ENCODE measurements at regions not wholly inside any gene's neighbourhood (a gene's known extent, or its start where the extent isn't known, plus 50 kb on each side); places are given as distances from the start of the nearest gene placed in this dataset.

DNA sequence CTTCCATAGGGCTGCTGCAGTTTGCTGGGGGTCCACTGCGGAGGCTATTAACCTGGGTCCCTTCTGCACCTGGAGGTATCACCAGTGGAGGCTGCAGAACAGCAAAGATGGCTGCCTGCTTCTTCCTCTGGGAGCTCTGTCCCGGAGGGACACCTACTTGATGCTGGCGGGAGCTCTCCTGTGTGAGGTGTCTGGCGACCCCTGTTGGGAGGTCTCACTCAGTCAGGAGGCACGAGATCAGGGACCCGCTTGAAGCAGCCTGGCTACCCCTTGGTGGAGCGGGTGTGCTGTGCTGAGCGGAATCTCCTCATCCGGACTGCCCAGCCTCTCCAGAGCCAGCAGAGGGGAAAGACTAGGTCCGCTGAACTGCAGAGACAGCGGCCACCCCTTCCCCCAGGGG is 56.0 kb upstream of the CTXND1 start:
- Histone ChIP-seq H3K4me2 (ENCODE audit: low read depth, low read length) (peak overlapping the region; percentile 55), H3K79me2 (ENCODE audit: insufficient read depth, low read length) (no peaks in the 10 kb centered on the region), H3K9ac (ENCODE audit: insufficient read depth, low read depth, low read length) (no peak overlapping the region), H4K20me1 (ENCODE audit: insufficient read depth, low read length) (no peaks in the 10 kb centered on the region), H3K4me3 (replicated peaks in 1 of 3; ENCODE audit: insufficient read depth in 1 of 3, low read depth in 2 of 3, low read length in 3 of 3) (peak overlapping the region in 1 of 3 experiments; percentile 25; a peak in 1 of 6 replicates), H3K4me1 (ENCODE audit: insufficient read depth, low read length) (peaks cover 12% of the 10 kb centered on the region; the same call in 1 of the 2 replicates), H3K27me3 (ENCODE audit: control insufficient read depth in 1 of 2, insufficient read depth in 2 of 2, low read length in 2 of 2) (peaks cover 0 to 2% of the 10 kb centered on the region in 2 experiments; a peak in 2 of 5 replicates), H3K9me3 (ENCODE audit: low read length) (no peaks in the 10 kb centered on the region), H3K36me3 (replicated peaks in 1 of 2; ENCODE audit: control insufficient read depth in 1 of 2, insufficient read depth in 2 of 2, low read length in 2 of 2) (no peaks in the 10 kb centered on the region), H3K27ac (ENCODE audit: extremely low read length, insufficient read depth, low read length) (no peak overlapping the region), H2AFZ (ENCODE audit: low read length) (no peak overlapping the region)
- peak; percentile 98 for ATAC-seq
- 0% methylated on average over 3 of the region's 11 CpGs for WGBS (ENCODE audit: low lambda C conversion rate)
- DNase-seq (ENCODE audit: low spot score): peak; percentile 46
- POLR2A ChIA-PET: no interaction called here
- CTCF ChIA-PET (ENCODE audit: low intra/inter-chr PET ratio, low total read pairs): interaction anchor here (0.9 kb wide), 1 partner anchor 66 kb away, joined by 4 read pairs; no protein-coding TSS in a partner anchor
- in situ Hi-C loops (cut with HindIII; ENCODE audit: extremely low pct_ligation_motif_present, low pct_unique_long_range_greater_than_20kb): loop anchor here (5.0 to 25.0 kb wide), 2 partner anchors 61 to 296 kb away; no protein-coding TSS in a partner anchor
- no TSS peak for BruUV-seq (replicated peaks)
- intact Hi-C loops (cut with micrococcal nuclease; ENCODE audit: unreplicated experiment): loop anchor here (5.0 kb wide), 1 partner anchor 136 kb away; no protein-coding TSS in a partner anchor
- no peak for FAIRE-seq
- TF ChIP-seq ZNF121 (CRISPR knock-in tag; IDR thresholded peaks at IDR 0.05) (0 out of 2 replicates have a peak, but pooled peaks have one; percentile 23), STAG1 (CRISPR knock-in tag; IDR thresholded peaks at IDR 0.05) (peak; percentile 77), ZFP91 (CRISPR knock-in tag; IDR thresholded peaks at IDR 0.05; ENCODE audit: borderline replicate concordance) (peak; percentile 31; the same call in 1 of the 2 replicates), PAX8 (CRISPR knock-in tag; IDR thresholded peaks at IDR 0.05; ENCODE audit: borderline replicate concordance) (no peak), XRCC5 (optimal IDR thresholded peaks at IDR 0.05; ENCODE audit: low read length) (peak; percentile 32), ZNF264 (CRISPR knock-in tag; IDR thresholded peaks at IDR 0.05) (no peak), AKAP8 (CRISPR knock-in tag; IDR thresholded peaks at IDR 0.05) (no peak), TBX3 (IDR thresholded peaks at IDR 0.05; ENCODE audit: borderline replicate concordance) (no peak), MBD4 (IDR thresholded peaks at IDR 0.05; ENCODE audit: borderline replicate concordance, low read length) (no peak), RAD21 (CRISPR knock-in tag; IDR thresholded peaks at IDR 0.05) (peak; percentile 47; the same call in 1 of the 2 replicates), TGIF2 (CRISPR knock-in tag; IDR thresholded peaks at IDR 0.05) (no peak), ZSCAN5A (CRISPR knock-in tag; IDR thresholded peaks at IDR 0.05; ENCODE audit: borderline replicate concordance) (no peak), SAP130 (CRISPR knock-in tag; IDR thresholded peaks at IDR 0.05; ENCODE audit: low read depth) (no peak), ZEB1 (IDR thresholded peaks at IDR 0.05; ENCODE audit: insufficient replicate concordance, low read depth) (no peak), ZNF737 (CRISPR knock-in tag; IDR thresholded peaks at IDR 0.05; ENCODE audit: borderline replicate concordance) (no peak), CENPT (CRISPR knock-in tag; IDR thresholded peaks at IDR 0.05; ENCODE audit: low read depth) (no peak), CEBPB (IDR thresholded peaks at IDR 0.05; ENCODE audit: borderline replicate concordance, low read depth, low read length) (no peak), BHLHE40 (IDR thresholded peaks at IDR 0.05; ENCODE audit: low read length) (0 out of 2 replicates have a peak, but pooled peaks have one; percentile 22)
- TF ChIP-seq, protein P1, sequence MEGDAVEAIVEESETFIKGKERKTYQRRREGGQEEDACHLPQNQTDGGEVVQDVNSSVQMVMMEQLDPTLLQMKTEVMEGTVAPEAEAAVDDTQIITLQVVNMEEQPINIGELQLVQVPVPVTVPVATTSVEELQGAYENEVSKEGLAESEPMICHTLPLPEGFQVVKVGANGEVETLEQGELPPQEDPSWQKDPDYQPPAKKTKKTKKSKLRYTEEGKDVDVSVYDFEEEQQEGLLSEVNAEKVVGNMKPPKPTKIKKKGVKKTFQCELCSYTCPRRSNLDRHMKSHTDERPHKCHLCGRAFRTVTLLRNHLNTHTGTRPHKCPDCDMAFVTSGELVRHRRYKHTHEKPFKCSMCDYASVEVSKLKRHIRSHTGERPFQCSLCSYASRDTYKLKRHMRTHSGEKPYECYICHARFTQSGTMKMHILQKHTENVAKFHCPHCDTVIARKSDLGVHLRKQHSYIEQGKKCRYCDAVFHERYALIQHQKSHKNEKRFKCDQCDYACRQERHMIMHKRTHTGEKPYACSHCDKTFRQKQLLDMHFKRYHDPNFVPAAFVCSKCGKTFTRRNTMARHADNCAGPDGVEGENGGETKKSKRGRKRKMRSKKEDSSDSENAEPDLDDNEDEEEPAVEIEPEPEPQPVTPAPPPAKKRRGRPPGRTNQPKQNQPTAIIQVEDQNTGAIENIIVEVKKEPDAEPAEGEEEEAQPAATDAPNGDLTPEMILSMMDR (CRISPR knock-in tag; IDR thresholded peaks at IDR 0.05): peak; percentile 83
- TF ChIP-seq, protein P2, sequence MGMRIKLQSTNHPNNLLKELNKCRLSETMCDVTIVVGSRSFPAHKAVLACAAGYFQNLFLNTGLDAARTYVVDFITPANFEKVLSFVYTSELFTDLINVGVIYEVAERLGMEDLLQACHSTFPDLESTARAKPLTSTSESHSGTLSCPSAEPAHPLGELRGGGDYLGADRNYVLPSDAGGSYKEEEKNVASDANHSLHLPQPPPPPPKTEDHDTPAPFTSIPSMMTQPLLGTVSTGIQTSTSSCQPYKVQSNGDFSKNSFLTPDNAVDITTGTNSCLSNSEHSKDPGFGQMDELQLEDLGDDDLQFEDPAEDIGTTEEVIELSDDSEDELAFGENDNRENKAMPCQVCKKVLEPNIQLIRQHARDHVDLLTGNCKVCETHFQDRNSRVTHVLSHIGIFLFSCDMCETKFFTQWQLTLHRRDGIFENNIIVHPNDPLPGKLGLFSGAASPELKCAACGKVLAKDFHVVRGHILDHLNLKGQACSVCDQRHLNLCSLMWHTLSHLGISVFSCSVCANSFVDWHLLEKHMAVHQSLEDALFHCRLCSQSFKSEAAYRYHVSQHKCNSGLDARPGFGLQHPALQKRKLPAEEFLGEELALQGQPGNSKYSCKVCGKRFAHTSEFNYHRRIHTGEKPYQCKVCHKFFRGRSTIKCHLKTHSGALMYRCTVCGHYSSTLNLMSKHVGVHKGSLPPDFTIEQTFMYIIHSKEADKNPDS (CRISPR knock-in tag; IDR thresholded peaks at IDR 0.05): no peak
